ENCODE measurements at regions not wholly inside any gene's neighbourhood (a gene's known extent, or its start where the extent isn't known, plus 50 kb on each side); places are given as distances from the start of the nearest gene placed in this dataset.
"Not testable (repeated sequence)": the region's sequence is repeated elsewhere in the genome, so short reads cannot be mapped to it uniquely, and the experiment has no call there.

DNA sequence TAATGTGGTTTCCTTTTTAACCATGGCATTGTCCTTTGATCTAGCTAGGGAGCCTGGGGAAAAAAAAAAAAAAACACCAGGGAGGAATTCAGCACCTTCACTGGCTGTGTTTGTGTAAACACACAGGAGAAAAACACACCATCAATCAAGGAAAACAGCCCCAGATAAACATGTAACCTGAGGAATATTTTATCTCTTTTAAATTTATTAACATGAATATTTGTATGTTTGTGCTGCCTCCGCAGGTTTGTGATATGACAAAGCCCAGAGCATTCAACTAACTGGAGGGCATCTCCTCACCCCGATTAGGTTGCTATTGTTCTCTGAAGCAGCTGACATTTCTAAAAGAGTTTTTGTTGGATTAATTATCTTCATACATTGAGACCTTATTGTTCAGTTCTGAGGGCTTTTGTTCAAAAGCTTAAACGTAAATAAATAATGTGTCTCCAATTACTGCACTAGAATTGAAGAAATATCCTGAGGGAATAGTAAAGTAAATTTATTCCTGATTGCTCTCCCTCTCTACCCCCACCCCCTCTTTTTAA is 89.4 kb upstream of the SEMA3E start:
- DNase-seq (ENCODE audit: low read depth, low spot score): no peak

DNA sequence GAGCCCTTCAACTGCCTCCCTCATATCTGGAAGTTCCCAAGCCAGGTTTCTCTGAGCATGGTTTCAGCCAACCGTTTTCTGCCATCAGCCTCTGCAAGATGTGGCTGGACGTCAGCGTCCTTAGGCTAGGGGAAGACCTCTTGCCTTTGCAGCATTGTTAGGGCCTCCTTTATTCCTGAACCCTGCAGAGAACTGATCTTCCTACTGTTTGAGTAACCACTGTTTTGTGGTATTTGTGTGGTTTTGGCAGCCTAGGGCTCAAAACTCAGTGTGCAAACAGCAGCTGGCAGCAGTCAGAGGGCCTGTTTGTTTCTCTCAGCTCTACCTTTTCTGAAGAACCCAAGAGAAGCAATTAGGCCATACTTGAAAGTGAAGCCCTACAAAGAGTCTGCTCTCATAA is 83.4 kb upstream of the SEMA3E start:
- DNase-seq (ENCODE audit: low read depth, low spot score): peak; percentile 47

DNA sequence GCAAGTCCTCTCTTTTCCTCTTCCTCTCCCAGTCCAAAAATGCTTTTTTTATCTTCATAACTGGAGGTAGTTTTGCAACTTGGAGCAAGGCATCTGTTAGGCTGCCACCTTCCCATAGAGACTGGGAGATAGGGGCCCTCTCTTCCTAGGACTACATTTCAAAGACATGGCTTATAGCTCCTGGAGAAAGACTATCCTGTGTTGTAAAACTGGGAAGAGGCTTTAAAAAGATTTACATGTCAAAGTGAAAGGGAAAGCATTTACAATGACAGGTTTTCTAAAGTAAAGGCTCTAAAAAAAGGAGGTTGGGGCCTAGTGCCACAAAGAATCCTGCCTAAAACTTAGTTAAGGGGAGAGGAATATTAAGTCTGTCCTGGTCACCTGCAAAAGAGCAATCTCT is 82.2 kb upstream of the SEMA3E start:
- DNase-seq (ENCODE audit: low read depth, low spot score): no peak

DNA sequence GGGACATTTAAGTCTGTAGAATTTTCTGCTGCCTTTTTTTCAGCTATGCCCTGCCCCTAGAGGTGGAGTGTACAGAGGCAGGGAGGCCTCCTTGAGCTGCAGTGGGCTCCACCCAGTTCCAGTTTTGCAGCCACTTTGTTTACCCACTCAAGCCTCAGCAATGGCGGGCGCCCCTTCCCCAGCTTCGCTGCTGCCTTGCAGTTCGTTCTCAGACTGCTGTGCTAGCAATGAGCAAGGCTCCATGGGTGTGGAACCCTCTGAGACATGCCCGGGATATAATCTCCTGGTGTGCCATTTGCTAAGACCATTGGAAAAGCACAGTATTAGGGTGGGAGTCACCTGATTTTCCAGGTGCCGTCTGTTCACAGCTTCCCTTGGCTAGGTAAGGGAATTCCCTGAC is 68.0 kb upstream of the SEMA3E start:
- not testable (repeated sequence) for DNase-seq (ENCODE audit: low read depth, low spot score)

DNA sequence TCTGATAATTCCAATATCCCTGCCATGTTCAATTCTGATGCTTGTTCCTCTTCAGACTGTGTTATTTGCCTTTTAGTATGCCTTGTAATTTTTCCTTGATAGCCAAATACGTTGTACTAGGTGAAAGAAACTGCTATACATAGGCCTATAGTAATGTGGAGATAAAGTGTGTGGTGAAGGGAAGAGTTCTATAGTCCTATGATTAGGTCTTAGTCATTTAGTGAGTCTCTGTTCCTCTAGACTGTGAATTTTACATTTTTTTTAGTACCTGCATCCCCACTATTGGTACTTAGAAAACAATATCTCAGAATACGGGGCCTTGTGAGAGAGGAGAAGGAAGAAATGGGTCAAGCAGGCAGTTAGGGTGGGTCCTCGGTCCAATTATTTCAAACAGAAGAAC is 59.6 kb upstream of the SEMA3E start:
- no peak for DNase-seq (ENCODE audit: low read depth, low spot score)

DNA sequence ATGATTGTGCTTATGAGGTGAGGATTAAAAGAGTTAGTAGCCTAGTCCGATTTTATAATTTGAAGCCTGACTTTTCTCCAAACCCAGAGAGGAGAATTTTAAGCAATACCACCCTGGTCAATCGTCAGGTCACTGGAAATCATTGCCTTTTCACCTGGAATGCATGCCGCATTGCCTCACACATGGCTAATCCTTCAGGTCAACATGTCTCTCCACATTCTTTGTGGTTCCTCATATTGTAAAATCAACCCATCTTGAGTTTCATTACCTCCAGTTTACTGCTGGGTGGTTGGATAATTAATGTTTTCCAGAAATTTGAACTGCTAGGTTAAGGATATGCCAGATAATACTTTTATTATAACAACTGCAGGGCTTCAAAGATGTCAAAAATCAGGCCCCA is 55.6 kb upstream of the SEMA3E start:
- no peak for DNase-seq (ENCODE audit: low read depth, low spot score)

DNA sequence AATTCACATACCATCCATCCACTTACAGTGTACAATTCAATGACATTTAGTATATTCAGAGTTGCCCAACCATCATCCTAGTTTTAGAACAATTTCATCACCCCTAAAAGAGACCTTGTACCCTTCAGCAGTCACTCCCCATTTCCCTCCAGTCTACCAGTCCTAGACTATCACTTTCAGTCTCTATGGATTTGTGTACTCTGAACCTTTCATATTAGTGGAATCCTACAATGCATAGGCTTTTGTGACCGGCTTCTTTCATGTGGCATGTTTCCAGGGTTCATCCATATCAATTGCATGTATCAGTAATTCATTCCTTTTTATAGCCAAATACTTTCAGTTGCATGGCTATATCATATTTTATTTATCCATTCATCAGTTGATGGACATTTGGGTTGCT is 53.5 kb upstream of the SEMA3E start:
- no peak for DNase-seq (ENCODE audit: low read depth, low spot score)

DNA sequence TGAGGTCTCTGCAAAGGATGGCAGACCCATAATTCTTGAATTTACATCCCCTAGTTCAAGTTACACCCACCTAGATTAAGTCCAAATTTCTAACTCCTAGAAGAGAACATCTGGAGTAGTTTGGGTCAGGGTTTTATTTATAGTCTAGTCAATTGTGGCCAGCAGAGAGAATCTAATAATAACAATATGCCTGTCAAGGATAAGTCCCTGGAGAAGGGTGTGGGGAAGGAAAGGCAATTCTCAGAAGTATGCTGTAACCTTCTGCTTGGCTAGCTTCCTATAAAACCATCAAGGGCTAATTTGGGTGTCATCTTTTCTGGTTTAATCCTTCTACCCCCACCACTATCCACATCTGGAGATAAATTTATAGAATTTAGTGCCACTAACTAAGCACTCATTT is 52.8 kb upstream of the SEMA3E start:
- no peak for DNase-seq (ENCODE audit: low read depth, low spot score)

Measured in brain pericyte (primary cell).